Body of pancreas (tissue), 4 donors: ENCODE measurements at regions not wholly inside any gene's neighbourhood (a gene's known extent, or its start where the extent isn't known, plus 50 kb on each side); places are given as distances from the start of the nearest gene placed in this dataset.

Experiments used
- POLR2A ChIP-seq, 3 donors: fragments of 450-650 bp; IDR thresholded peaks; one replicate each; pipeline ENCODE4 v1.6.1; 2016; ENCODE audit warnings: antibody characterized with exemption in 3 of 3, mild to moderate bottlenecking in 2 of 3
- TF ChIP-seq, protein P1 (sequence below), 7 experiments: fragments of 450-650 bp in 4 of 7; fragments of 200-600 bp in 3 of 7; sonication (generic) in 3 of 7; IDR thresholded peaks; one replicate each; pipeline ENCODE4 v1.5.1; 2016 to 2019; ENCODE audit warnings: antibody characterized with exemption in 7 of 7

DNA sequence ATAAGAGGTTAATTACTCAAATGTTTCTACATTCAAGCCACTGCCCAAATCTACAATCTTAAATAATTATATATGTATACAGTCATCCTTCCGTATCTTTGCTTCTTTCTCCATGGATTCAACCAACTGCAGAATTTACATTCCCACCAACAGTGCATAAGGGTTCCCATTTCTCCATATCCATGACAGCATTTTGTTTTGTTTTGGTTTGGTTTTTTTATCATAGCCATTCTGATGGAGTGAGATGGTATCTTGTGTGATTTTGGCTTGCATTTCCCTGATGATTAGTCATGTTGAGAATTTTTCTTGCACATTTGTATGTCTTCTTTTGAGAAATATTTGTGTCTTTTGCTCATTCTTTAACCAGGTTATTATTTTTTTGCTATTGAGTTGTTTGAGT lies 198.5 kb downstream of the C6orf118 start:
- TF ChIP-seq, protein P1, sequence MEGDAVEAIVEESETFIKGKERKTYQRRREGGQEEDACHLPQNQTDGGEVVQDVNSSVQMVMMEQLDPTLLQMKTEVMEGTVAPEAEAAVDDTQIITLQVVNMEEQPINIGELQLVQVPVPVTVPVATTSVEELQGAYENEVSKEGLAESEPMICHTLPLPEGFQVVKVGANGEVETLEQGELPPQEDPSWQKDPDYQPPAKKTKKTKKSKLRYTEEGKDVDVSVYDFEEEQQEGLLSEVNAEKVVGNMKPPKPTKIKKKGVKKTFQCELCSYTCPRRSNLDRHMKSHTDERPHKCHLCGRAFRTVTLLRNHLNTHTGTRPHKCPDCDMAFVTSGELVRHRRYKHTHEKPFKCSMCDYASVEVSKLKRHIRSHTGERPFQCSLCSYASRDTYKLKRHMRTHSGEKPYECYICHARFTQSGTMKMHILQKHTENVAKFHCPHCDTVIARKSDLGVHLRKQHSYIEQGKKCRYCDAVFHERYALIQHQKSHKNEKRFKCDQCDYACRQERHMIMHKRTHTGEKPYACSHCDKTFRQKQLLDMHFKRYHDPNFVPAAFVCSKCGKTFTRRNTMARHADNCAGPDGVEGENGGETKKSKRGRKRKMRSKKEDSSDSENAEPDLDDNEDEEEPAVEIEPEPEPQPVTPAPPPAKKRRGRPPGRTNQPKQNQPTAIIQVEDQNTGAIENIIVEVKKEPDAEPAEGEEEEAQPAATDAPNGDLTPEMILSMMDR (IDR thresholded peaks at IDR 0.05) = no peak
- no peak for TF ChIP-seq POLR2A (IDR thresholded peaks at IDR 0.05)
